GM10266 (cell line): ENCODE measurements at regions not wholly inside any gene's neighbourhood (a gene's known extent, or its start where the extent isn't known, plus 50 kb on each side); places are given as distances from the start of the nearest gene placed in this dataset.

Experiments
- DNase-seq: peaks from one replicate; pipeline ENCODE4 v3.0.0; 2012; ENCODE audit errors: extremely low spot score
- CTCF ChIP-seq: IDR thresholded peaks from 2 replicates; pipeline ENCODE4 v1.5.1; 2012; ENCODE audit warnings: mild to moderate bottlenecking, low read depth; ENCODE audit not compliant: control insufficient read depth, insufficient read depth; ENCODE audit errors: missing control alignments

DNA sequence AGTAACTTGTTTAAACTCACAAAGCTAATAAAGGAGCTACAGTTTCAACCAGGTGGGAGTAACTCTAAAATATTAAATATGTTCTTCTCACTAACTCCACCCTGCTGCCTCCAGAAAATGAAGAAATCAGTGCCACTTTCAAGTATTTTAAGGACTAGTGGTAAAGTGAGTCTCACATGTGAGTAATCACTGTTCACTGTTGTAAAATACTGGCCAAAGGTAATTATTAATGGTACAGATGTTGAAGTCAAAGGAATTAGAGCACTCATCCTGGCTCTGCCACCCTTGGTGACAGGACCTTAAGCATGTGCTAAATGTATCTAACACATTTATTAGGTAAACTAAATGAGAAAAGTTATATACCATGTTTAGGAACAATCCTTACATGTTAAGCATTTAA lies 430.7 kb downstream of the BRINP1 start:
- TF ChIP-seq CTCF = no peak

DNA sequence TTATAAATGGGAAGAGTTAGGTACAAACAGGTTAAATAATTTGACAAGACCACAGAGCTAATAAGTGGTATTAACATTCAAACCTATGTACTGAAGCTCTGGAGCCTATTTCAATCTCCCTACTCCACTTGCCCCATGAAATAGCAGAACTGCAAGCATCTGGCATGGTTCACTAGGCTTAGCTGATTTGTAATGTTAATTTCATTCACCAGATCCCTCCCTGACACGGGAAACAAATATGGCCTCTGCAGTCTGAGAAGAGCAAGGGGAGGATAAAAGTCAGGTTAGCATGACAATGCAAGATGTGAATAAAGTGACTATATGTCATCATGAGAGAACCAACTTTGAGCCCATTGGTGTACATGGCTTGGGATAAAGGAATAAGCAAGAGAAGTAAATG lies 428.8 kb downstream of the BRINP1 start:
- TF ChIP-seq CTCF = no peak
- DNase-seq = no peak

More for the DNA sequence above, 430.7 kb downstream of the BRINP1 start:
- no peak for DNase-seq

- TF ChIP-seq CTCF = no peak
- no peak for DNase-seq
Measured at GRCh38 chr9:118946669-118947068, 422.6 kb downstream of the BRINP1 start.

- TF ChIP-seq CTCF = no peak
- DNase-seq = no peak
Measured at GRCh38 chr9:118954857-118955256, 414.4 kb downstream of the BRINP1 start.

GRCh38 chr9:118957585-118957984 lies 411.6 kb downstream of the BRINP1 start:
- no peak for DNase-seq
- TF ChIP-seq CTCF = no peak

GRCh38 chr9:118959366-118959765 lies 409.9 kb downstream of the BRINP1 start:
- no peak for DNase-seq
- no peak for TF ChIP-seq CTCF

DNA sequence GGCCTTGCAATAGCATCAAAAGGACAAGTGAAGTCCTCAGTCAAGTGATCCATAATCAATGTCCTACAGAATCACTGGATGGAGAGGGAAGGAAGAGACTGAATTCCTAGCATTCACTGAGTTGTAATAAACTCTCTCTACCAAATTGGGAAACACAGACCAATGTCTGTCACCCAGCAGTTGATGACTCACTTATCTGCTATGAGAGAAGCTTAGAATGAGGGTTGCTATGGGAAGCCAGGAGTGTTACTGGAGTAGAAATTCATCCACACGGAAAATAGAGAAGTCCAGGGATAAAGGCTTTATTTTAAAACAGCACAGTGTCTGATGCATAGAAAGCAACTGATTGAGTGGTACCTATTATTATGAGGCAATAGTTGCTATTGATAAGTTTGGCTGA lies 407.4 kb downstream of the BRINP1 start:
- TF ChIP-seq CTCF = no peak
- DNase-seq = no peak
